GM12874 (cell line): ENCODE measurements at regions not wholly inside any gene's neighbourhood (a gene's known extent, or its start where the extent isn't known, plus 50 kb on each side); places are given as distances from the start of the nearest gene placed in this dataset.

Experiments used
- CTCF ChIP-seq: IDR thresholded peaks from 2 replicates; pipeline ENCODE4 v1.5.1; 2011; ENCODE audit warnings: low read depth, mild to moderate bottlenecking, control low read depth, low read length, moderate library complexity; ENCODE audit not compliant: insufficient read depth

GRCh38 chr1:193909406-193910082 is 723.1 kb upstream of the B3GALT2 start:
- TF ChIP-seq CTCF, result no peak

GRCh38 chr1:193905288-193906085 is 719.1 kb upstream of the B3GALT2 start:
- no peak for TF ChIP-seq CTCF

- TF ChIP-seq CTCF, result no peak
Measured at GRCh38 chr1:193891788-193892187, 705.4 kb upstream of the B3GALT2 start.

GRCh38 chr1:193890935-193891334 is 704.5 kb upstream of the B3GALT2 start:
- TF ChIP-seq CTCF, result no peak

- no peak for TF ChIP-seq CTCF
Measured at GRCh38 chr1:193884848-193885558, 698.6 kb upstream of the B3GALT2 start.

GRCh38 chr1:193868425-193868824 is 682.0 kb upstream of the B3GALT2 start:
- TF ChIP-seq CTCF, result no peak

GRCh38 chr1:193856261-193856660 is 669.8 kb upstream of the B3GALT2 start:
- no peak for TF ChIP-seq CTCF
